Transverse colon (tissue), 4 donors: ENCODE measurements at regions not wholly inside any gene's neighbourhood (a gene's known extent, or its start where the extent isn't known, plus 50 kb on each side); places are given as distances from the start of the nearest gene placed in this dataset.

Experiments used
- DNase-seq: peaks from one replicate; pipeline ENCODE4 v3.0.0-alpha.2; 2019
- H3K27ac ChIP-seq, 4 donors: fragments of 200-600 bp; sonication (generic); 2 replicates each; pipeline ENCODE4 v1.5.1; 2016 to 2018; ENCODE audit warnings: inconsistent platforms in 4 of 4
- H3K27me3 ChIP-seq: fragments of 200-600 bp; sonication (generic); 2 replicates; pipeline ENCODE4 v1.5.1; 2017; ENCODE audit warnings: inconsistent platforms
- H3K36me3 ChIP-seq, 4 donors: fragments of 200-600 bp; sonication (generic); 2 replicates each; pipeline ENCODE4 v1.5.1; 2017 to 2019; ENCODE audit warnings: inconsistent platforms in 4 of 4
- H3K4me1 ChIP-seq, 4 donors: fragments of 200-600 bp; sonication (generic); 2 replicates each; pipeline ENCODE4 v1.5.1; 2017 to 2020; ENCODE audit warnings: inconsistent platforms in 4 of 4
- H3K4me3 ChIP-seq, 4 donors: fragments of 200-600 bp; sonication (generic); 1 replicate in 1 of 4; 2 replicates in 3 of 4; pipeline versions ENCODE4 v1.5.1 to v1.6.1; 2017 to 2019; ENCODE audit warnings: inconsistent platforms in 4 of 4
- H3K9me3 ChIP-seq, 2 donors: fragments of 200-600 bp; sonication (generic); 2 replicates each; pipeline ENCODE4 v1.5.1; 2017 to 2019; ENCODE audit warnings: inconsistent platforms in 2 of 2
- EP300 ChIP-seq: sonication (generic); formaldehyde crosslinking; IDR thresholded peaks from one replicate; pipeline ENCODE4 v1.6.1; 2017; ENCODE audit warnings: antibody characterized with exemption, low read depth
- POLR2A ChIP-seq: fragments of 450-650 bp; IDR thresholded peaks from one replicate; pipeline ENCODE4 v1.6.1; 2016; ENCODE audit warnings: antibody characterized with exemption, mild to moderate bottlenecking, moderate library complexity
- POLR2AphosphoS5 ChIP-seq, 3 donors: sonication (generic); formaldehyde crosslinking; IDR thresholded peaks; one replicate each; pipeline ENCODE4 v1.6.1; 2016; ENCODE audit warnings: antibody characterized with exemption in 3 of 3
- whole genome bisulfite sequencing, 2 donors: methylation state at CpG; one replicate each; pipeline ENCODE4 v1.1.5; 2018; ENCODE audit warnings: low coverage in 1 of 2; 5-methylcytosine and 5-hydroxymethylcytosine counted together
- in situ Hi-C, 4 donors: fragments of 200-750 bp; cut with MboI; loops; one replicate each; pipeline versions ENCODE4 v1.15.0 to v1.15.1; 2017; ENCODE audit warnings: low sequenced_read_pairs in 3 of 4, low pct_ligation_motif_present in 1 of 4, low pct_unique_long_range_greater_than_20kb in 1 of 4
- intact Hi-C: fragments of 100-400 bp; cut with DNase I; formaldehyde crosslinking; loops from one replicate; pipeline ENCODE4 v1.15.1; 2023; ENCODE audit warnings: low total_unique reads
- TF ChIP-seq, protein P1 (sequence below), 5 experiments: fragments of 200-600 bp in 3 of 5; fragments of 450-650 bp in 2 of 5; sonication (generic) in 3 of 5; IDR thresholded peaks; 1 replicate in 2 of 5; 2 replicates in 3 of 5; pipeline ENCODE4 v1.5.1; 2016 to 2017; ENCODE audit warnings: antibody characterized with exemption in 5 of 5, inconsistent platforms in 3 of 5, mild to moderate bottlenecking in 2 of 5, moderate library complexity in 1 of 5

DNA sequence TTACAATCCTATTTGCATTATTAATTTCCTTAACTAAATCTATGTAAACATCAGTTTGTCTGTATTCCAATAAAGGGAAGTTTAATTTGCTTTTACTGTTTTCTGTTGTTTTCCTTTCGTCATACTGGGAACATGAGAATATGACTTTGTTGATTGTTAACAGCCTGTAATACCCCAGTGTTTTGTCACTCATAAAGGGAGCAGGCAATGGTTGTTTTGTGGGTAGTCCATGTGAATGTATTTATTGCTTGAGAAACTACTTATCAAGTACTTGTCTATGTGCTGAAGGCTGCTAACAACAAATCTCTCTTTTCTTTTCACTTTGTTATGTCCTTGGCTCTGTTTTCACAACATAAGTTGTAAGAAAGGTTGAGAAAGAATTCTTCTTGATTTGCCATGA lies 1070.2 kb upstream of the ACO1 start:
- no peak for DNase-seq
- intact Hi-C loops (no loop called here), in situ Hi-C loops (loop anchor here in 1 of 4 donors (25.0 kb wide), 1 partner anchor 177 kb away; no protein-coding TSS in a partner anchor)
- Histone ChIP-seq H3K27me3 (no peaks in the 10 kb centered on the region), H3K36me3 (no peaks in the 10 kb centered on the region), H3K4me3 (no peak overlapping the region), H3K27ac (no peak overlapping the region), H3K4me1 (no peaks in the 10 kb centered on the region), H3K9me3 (no peaks in the 10 kb centered on the region)
- 15 to 28% methylated on average over 1 of the region's 1 CpG for WGBS, 2 donors
- TF ChIP-seq, protein P1, sequence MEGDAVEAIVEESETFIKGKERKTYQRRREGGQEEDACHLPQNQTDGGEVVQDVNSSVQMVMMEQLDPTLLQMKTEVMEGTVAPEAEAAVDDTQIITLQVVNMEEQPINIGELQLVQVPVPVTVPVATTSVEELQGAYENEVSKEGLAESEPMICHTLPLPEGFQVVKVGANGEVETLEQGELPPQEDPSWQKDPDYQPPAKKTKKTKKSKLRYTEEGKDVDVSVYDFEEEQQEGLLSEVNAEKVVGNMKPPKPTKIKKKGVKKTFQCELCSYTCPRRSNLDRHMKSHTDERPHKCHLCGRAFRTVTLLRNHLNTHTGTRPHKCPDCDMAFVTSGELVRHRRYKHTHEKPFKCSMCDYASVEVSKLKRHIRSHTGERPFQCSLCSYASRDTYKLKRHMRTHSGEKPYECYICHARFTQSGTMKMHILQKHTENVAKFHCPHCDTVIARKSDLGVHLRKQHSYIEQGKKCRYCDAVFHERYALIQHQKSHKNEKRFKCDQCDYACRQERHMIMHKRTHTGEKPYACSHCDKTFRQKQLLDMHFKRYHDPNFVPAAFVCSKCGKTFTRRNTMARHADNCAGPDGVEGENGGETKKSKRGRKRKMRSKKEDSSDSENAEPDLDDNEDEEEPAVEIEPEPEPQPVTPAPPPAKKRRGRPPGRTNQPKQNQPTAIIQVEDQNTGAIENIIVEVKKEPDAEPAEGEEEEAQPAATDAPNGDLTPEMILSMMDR (IDR thresholded peaks at IDR 0.05) = no peak
- TF ChIP-seq POLR2A (no peak), POLR2AphosphoS5 (IDR thresholded peaks at IDR 0.05) (no peak), EP300 (no peak)

DNA sequence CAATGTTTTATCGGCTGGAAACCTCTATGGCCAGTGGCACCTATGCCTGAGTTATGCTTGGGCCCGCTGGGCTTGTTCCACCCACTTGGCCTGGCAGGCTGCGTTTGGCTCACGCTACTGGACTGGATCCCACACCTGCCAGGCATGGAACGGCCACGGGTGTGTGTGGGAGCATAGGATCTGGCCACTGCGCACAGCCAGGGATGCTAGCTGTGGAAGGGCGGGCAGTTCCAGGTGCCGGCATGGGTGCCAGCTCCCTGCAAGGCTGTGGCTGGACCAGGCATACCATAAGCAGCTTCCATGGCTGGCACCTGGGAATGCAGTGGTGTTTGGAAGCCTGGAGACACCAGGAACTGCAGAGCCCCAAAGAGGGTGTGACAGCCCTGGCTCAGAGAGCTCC lies 1063.9 kb upstream of the ACO1 start:
- intact Hi-C loops (no loop called here), in situ Hi-C loops (loop anchor here in 1 of 4 donors (25.0 kb wide), 1 partner anchor 183 kb away; no protein-coding TSS in a partner anchor)
- H3K4me1 ChIP-seq = no peaks in the 10 kb centered on the region
- TF ChIP-seq, protein P1 (IDR thresholded peaks at IDR 0.05) = no peak
- no peak for TF ChIP-seq POLR2AphosphoS5 (IDR thresholded peaks at IDR 0.05)
- no peak for TF ChIP-seq EP300
- TF ChIP-seq POLR2A = no peak
- 89 to 100% methylated on average over 1 to 6 of the region's 9 CpGs for WGBS, 2 donors
- H3K36me3 ChIP-seq = no peaks in the 10 kb centered on the region
- H3K9me3 ChIP-seq = no peaks in the 10 kb centered on the region
- no peak overlapping the region for H3K27ac ChIP-seq
- H3K27me3 ChIP-seq = no peaks in the 10 kb centered on the region
- no peak for DNase-seq
- no peak overlapping the region for H3K4me3 ChIP-seq

DNA sequence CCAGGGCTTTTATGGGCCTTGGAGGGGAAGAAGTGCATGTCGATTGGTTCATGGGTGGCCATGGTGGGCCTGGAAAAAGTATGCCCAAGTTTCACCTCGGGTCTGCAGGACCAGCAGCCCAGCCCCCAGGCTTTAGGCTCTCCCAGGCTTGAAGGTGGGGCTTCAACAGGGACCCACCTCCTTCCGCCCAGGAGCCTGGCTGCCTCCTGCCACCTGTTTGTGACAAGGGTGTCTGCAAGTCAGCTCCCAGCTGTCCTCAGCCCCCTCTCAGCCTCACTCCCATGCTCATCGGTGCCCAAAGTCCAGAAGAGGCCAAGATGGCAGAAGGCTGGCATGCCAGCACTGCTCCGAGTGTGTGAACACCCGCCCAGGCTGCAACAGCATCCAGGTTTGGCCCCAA lies 1063.2 kb upstream of the ACO1 start:
- in situ Hi-C loops = loop anchor here in 1 of 4 donors (25.0 kb wide), 1 partner anchor 184 kb away; no protein-coding TSS in a partner anchor
- H3K4me1 ChIP-seq = no peaks in the 10 kb centered on the region
- H3K27me3 ChIP-seq = no peaks in the 10 kb centered on the region
- 89% methylated on average over 4 of the region's 6 CpGs; no CpG with 5 or more reads in 1 of the 2 donors for WGBS, 2 donors
- intact Hi-C loops = no loop called here
- DNase-seq = no peak
- H3K27ac ChIP-seq = no peak overlapping the region
- TF ChIP-seq POLR2AphosphoS5 (IDR thresholded peaks at IDR 0.05) = no peak
- TF ChIP-seq, protein P1 (IDR thresholded peaks at IDR 0.05) = no peak
- TF ChIP-seq EP300 = no peak
- no peak for TF ChIP-seq POLR2A
- H3K9me3 ChIP-seq = no peaks in the 10 kb centered on the region
- H3K4me3 ChIP-seq = no peak overlapping the region
- no peaks in the 10 kb centered on the region for H3K36me3 ChIP-seq

DNA sequence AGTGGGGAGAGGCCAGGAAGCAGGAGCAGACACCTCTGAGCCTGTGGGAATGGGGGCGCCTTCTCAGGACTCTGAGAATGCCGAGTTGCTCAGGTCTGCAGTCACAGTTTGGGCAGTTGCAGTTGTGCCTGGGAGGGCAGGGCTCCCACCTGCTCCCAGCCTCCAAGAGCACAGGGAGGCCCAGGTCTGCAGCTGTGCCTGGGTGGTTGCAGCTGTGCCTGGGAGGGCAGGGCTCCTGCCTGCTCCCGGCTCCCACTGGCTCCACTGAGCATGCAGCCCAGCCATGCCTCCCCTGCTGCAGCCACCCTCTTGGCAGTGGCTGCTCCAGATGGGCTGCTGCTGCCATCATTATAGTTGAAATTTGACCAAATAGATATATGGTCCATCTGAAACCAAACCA lies 1062.8 kb upstream of the ACO1 start:
- Histone ChIP-seq H3K27ac (no peak overlapping the region), H3K4me1 (no peaks in the 10 kb centered on the region), H3K27me3 (no peaks in the 10 kb centered on the region), H3K4me3 (no peak overlapping the region), H3K9me3 (no peaks in the 10 kb centered on the region), H3K36me3 (no peaks in the 10 kb centered on the region)
- in situ Hi-C loops = loop anchor here in 1 of 4 donors (25.0 kb wide), 1 partner anchor 184 kb away; no protein-coding TSS in a partner anchor
- DNase-seq = no peak
- TF ChIP-seq POLR2A (no peak), POLR2AphosphoS5 (IDR thresholded peaks at IDR 0.05) (no peak), EP300 (no peak)
- WGBS, 2 donors = 84% methylated on average over 3 of the region's 3 CpGs; no CpG with 5 or more reads in 1 of the 2 donors
- intact Hi-C loops = no loop called here
